ENCODE measurements at regions not wholly inside any gene's neighbourhood (a gene's known extent, or its start where the extent isn't known, plus 50 kb on each side); places are given as distances from the start of the nearest gene placed in this dataset.

DNA sequence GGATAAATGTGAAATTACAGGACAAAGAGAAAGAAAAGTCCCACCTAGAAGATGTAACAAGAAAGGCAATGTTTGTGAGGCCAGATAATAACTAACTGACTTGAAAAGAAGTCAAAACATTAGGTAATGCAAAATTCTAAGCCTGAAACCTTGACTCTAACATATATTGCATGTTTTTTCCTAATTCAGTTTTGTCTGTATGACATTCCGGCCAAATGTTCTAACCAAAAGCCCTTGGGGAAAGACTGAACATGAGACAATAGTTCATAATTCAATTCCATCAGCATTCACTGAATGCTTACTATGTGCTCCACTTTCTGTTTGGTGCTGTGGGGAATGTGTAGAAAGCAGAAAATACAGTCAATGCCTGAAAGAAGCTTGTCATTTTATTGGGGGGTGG is 53.9 kb downstream of the PABIR2 start:
- TF ChIP-seq, protein P1, sequence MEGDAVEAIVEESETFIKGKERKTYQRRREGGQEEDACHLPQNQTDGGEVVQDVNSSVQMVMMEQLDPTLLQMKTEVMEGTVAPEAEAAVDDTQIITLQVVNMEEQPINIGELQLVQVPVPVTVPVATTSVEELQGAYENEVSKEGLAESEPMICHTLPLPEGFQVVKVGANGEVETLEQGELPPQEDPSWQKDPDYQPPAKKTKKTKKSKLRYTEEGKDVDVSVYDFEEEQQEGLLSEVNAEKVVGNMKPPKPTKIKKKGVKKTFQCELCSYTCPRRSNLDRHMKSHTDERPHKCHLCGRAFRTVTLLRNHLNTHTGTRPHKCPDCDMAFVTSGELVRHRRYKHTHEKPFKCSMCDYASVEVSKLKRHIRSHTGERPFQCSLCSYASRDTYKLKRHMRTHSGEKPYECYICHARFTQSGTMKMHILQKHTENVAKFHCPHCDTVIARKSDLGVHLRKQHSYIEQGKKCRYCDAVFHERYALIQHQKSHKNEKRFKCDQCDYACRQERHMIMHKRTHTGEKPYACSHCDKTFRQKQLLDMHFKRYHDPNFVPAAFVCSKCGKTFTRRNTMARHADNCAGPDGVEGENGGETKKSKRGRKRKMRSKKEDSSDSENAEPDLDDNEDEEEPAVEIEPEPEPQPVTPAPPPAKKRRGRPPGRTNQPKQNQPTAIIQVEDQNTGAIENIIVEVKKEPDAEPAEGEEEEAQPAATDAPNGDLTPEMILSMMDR (IDR thresholded peaks at IDR 0.05), result no peak
- TF ChIP-seq ZFX (IDR thresholded peaks at IDR 0.05; ENCODE audit: borderline replicate concordance), result no peak
